HepG2 (cell line): ENCODE measurements at regions not wholly inside any gene's neighbourhood (a gene's known extent, or its start where the extent isn't known, plus 50 kb on each side); places are given as distances from the start of the nearest gene placed in this dataset.

Experiments
- ATAC-seq: fragments of 200-7000 bp; cut with Tn5 transposase; 3 replicates; pipeline ENCODE4 v1.9.1; 2020; ENCODE audit warnings: mild to moderate bottlenecking, moderate library complexity
- BruUV-seq: library from RNA; stranded (reverse); fragments of 400-500 nt; replicated peaks from 2 replicates; lab custom pipeline; 2021; lab: Mats Ljungman, UMichigan
- CTCF ChIA-PET: fragments of 300-600 bp; formaldehyde crosslinking; extraction: SDS; loops from one replicate; lab custom pipeline; 2021; ENCODE audit warnings: low total read pairs, inconsistent platforms, low intra/inter-chr PET ratio; lab: Yijun Ruan, JAX
- POLR2A ChIA-PET: fragments of 350-600 bp; sonication (Branson Sonifier 250); formaldehyde crosslinking; loops from one replicate; lab custom pipeline; 2020; ENCODE audit warnings: antibody characterized with exemption, inconsistent platforms; lab: Yijun Ruan, JAX
- DNase-seq: peaks from one replicate; pipeline ENCODE4 v3.0.0-alpha.2; 2015; ENCODE audit warnings: low spot score
- FAIRE-seq: peaks from 3 replicates; lab custom pipeline; 2011; peaks lifted over from hg19 to GRCh38; lab: Jason Lieb, UNC
- H2AFZ ChIP-seq: one replicate; pipeline ENCODE4 v1.6.1; 2011; ENCODE audit warnings: low read length, inconsistent platforms
- H3K27ac ChIP-seq: fragments of 300-600 bp; 3 replicates; pipeline ENCODE4 v1.8.0; 2011; ENCODE audit warnings: mixed run types, mild to moderate bottlenecking, mixed read lengths, low read length, inconsistent platforms; ENCODE audit not compliant: insufficient read depth; ENCODE audit errors: extremely low read length
- H3K27me3 ChIP-seq, 2 experiments: fragments of 200-600 bp in 1 of 2; 2 replicates in 1 of 2; 3 replicates in 1 of 2; pipeline versions ENCODE4 v1.6.0 to v1.8.0; 2011; ENCODE audit warnings: low read length in 2 of 2, mild to moderate bottlenecking in 2 of 2, moderate library complexity in 2 of 2, inconsistent platforms in 1 of 2; ENCODE audit not compliant: insufficient read depth in 2 of 2, control insufficient read depth in 1 of 2
- H3K36me3 ChIP-seq, 2 experiments: fragments of 200-600 bp in 1 of 2; replicated peaks in 1 of 2; 2 replicates in 1 of 2; 3 replicates in 1 of 2; pipeline versions ENCODE4 v1.5.1 to v1.8.0; 2011; ENCODE audit warnings: low read length in 2 of 2, inconsistent platforms in 1 of 2; ENCODE audit not compliant: insufficient read depth in 2 of 2, control insufficient read depth in 1 of 2
- H3K4me1 ChIP-seq: 2 replicates; pipeline ENCODE4 v1.5.1; 2012; ENCODE audit warnings: low read length, inconsistent platforms; ENCODE audit not compliant: insufficient read depth
- H3K4me2 ChIP-seq: 2 replicates; pipeline ENCODE4 v1.6.0; 2011; ENCODE audit warnings: low read depth, low read length, inconsistent platforms
- H3K4me3 ChIP-seq, 3 experiments: fragments of 200-600 bp in 1 of 3; sonication (generic), shearing (Covaris generic) in 1 of 3; replicated peaks in 1 of 3; 2 replicates each; pipeline ENCODE4 v1.5.1; 2011 to 2016; ENCODE audit warnings: low read length in 3 of 3, inconsistent platforms in 2 of 3, low read depth in 2 of 3, mild to moderate bottlenecking in 2 of 3, control low read depth in 1 of 3, mixed read lengths in 1 of 3; ENCODE audit not compliant: insufficient read depth in 1 of 3
- H3K79me2 ChIP-seq: one replicate; pipeline ENCODE4 v1.6.1; 2011; ENCODE audit warnings: low read length, inconsistent platforms; ENCODE audit not compliant: insufficient read depth
- H3K9ac ChIP-seq: 2 replicates; pipeline ENCODE4 v1.6.0; 2011; ENCODE audit warnings: mild to moderate bottlenecking, low read depth, low read length, inconsistent platforms; ENCODE audit not compliant: insufficient read depth
- H3K9me3 ChIP-seq: 2 replicates; pipeline ENCODE4 v1.5.1; 2012; ENCODE audit warnings: mild to moderate bottlenecking, low read length
- H4K20me1 ChIP-seq: 2 replicates; pipeline ENCODE4 v1.6.0; 2011; ENCODE audit warnings: inconsistent platforms, mild to moderate bottlenecking, low read length, moderate library complexity; ENCODE audit not compliant: insufficient read depth
- AHDC1 ChIP-seq: sonication (generic); formaldehyde crosslinking; IDR thresholded peaks from 2 replicates; pipeline ENCODE4 v1.5.1; 2020; ENCODE audit warnings: mild to moderate bottlenecking, missing genetic modification reagents, borderline replicate concordance
- HMGA1 ChIP-seq: sonication (generic); formaldehyde crosslinking; conservative IDR thresholded peaks from 2 replicates; pipeline ENCODE4 v1.4.0; 2020; ENCODE audit warnings: missing genetic modification reagents
- KDM3A ChIP-seq: IDR thresholded peaks from 2 replicates; pipeline ENCODE4 v1.6.1; 2018; ENCODE audit warnings: low read depth, missing compliant biosample characterization
- PAWR ChIP-seq: sonication (generic); formaldehyde crosslinking; IDR thresholded peaks from 2 replicates; pipeline ENCODE4 v1.4.0; 2020; ENCODE audit warnings: missing genetic modification reagents, mild to moderate bottlenecking, borderline replicate concordance
- REPIN1 ChIP-seq: sonication (generic); formaldehyde crosslinking; IDR thresholded peaks from 2 replicates; pipeline ENCODE4 v1.8.0; 2022; ENCODE audit warnings: missing genetic modification reagents, low read depth, mild to moderate bottlenecking, borderline replicate concordance
- TSC22D2 ChIP-seq: sonication (generic); formaldehyde crosslinking; IDR thresholded peaks from 2 replicates; pipeline ENCODE4 v1.5.1; 2020; ENCODE audit warnings: missing genetic modification reagents, mild to moderate bottlenecking, borderline replicate concordance
- ZNF44 ChIP-seq: sonication (generic); formaldehyde crosslinking; IDR thresholded peaks from 2 replicates; pipeline ENCODE4 v1.5.1; 2020; ENCODE audit warnings: mild to moderate bottlenecking, missing genetic modification reagents
- ZNF441 ChIP-seq: sonication (generic); formaldehyde crosslinking; IDR thresholded peaks from 2 replicates; pipeline ENCODE4 v1.7.0; 2021; ENCODE audit warnings: missing genetic modification reagents, borderline replicate concordance
- ZNF567 ChIP-seq: sonication (generic); formaldehyde crosslinking; IDR thresholded peaks from 2 replicates; pipeline ENCODE4 v1.8.1; 2023; ENCODE audit warnings: mild to moderate bottlenecking, missing genetic modification reagents, borderline replicate concordance
- ZNF569 ChIP-seq: sonication (generic); formaldehyde crosslinking; IDR thresholded peaks from 2 replicates; pipeline ENCODE4 v1.5.0; 2020; ENCODE audit warnings: mild to moderate bottlenecking, missing genetic modification reagents, moderate library complexity, borderline replicate concordance
- ZNF788 ChIP-seq: sonication (generic); formaldehyde crosslinking; IDR thresholded peaks from 2 replicates; pipeline ENCODE4 v1.5.0; 2020; ENCODE audit warnings: mild to moderate bottlenecking, missing genetic modification reagents, borderline replicate concordance
- WGBS: methylation state at CpG from one replicate; pipeline ENCODE4 v1.1.6; 2017; ENCODE audit warnings: low lambda C conversion rate; 5-methylcytosine and 5-hydroxymethylcytosine counted together
- in situ Hi-C: cut with HindIII; loops from 2 replicates; pipeline ENCODE4 v1.10.0; 2017; ENCODE audit warnings: low pct_unique_long_range_greater_than_20kb; ENCODE audit not compliant: extremely low pct_ligation_motif_present
- intact Hi-C: fragments of 100-400 bp; cut with micrococcal nuclease; formaldehyde crosslinking; loops from one replicate; pipeline ENCODE4 v1.10.0; 2022; ENCODE audit not compliant: unreplicated experiment
- TF ChIP-seq, protein P1 (sequence below): sonication (generic); formaldehyde crosslinking; conservative IDR thresholded peaks from 2 replicates; pipeline ENCODE4 v1.5.0; 2020; ENCODE audit warnings: missing genetic modification reagents

- no peak for DNase-seq
- no peaks in the 10 kb centered on the region for H3K79me2 ChIP-seq
- ChIA-PET CTCF (no interaction called here), POLR2A (no interaction called here)
- TF ChIP-seq ZNF569 (CRISPR knock-in tag) = no peak
- TF ChIP-seq KDM3A (CRISPR knock-in tag) = no peak
- no peaks in the 10 kb centered on the region for H3K4me1 ChIP-seq
- no peaks in the 10 kb centered on the region for H3K36me3 ChIP-seq
- intact Hi-C loops = no loop called here
- no peaks in the 10 kb centered on the region for H4K20me1 ChIP-seq
- no peak overlapping the region for H3K27ac ChIP-seq
- ATAC-seq = no peak
- H3K4me3 ChIP-seq = no peak overlapping the region
- no TSS peak for BruUV-seq
- in situ Hi-C loops = no loop called here
- no peak for FAIRE-seq
- H3K4me2 ChIP-seq = no peak overlapping the region
- no peaks in the 10 kb centered on the region for H3K9me3 ChIP-seq
- no peak overlapping the region for H3K9ac ChIP-seq
- 7% methylated on average over 2 of the region's 2 CpGs for WGBS
- H2AFZ ChIP-seq = no peak overlapping the region
- no peaks in the 10 kb centered on the region for H3K27me3 ChIP-seq
These were observed 215.5 kb downstream of the SNX18 start for GRCh38 chr5:54733101-54733500.

GRCh38 chr5:54732108-54732507 lies 214.5 kb downstream of the SNX18 start:
- Histone ChIP-seq H3K79me2 (no peaks in the 10 kb centered on the region), H3K4me2 (no peak overlapping the region), H3K4me3 (no peak overlapping the region), H3K9me3 (no peaks in the 10 kb centered on the region), H3K4me1 (no peaks in the 10 kb centered on the region), H3K27me3 (no peaks in the 10 kb centered on the region), H3K36me3 (no peaks in the 10 kb centered on the region), H4K20me1 (no peaks in the 10 kb centered on the region), H2AFZ (no peak overlapping the region), H3K9ac (no peak overlapping the region), H3K27ac (no peak overlapping the region)
- in situ Hi-C loops = no loop called here
- ChIA-PET CTCF (no interaction called here), POLR2A (no interaction called here)
- no TSS peak for BruUV-seq
- intact Hi-C loops = no loop called here
- DNase-seq (no peak), FAIRE-seq (no peak), ATAC-seq (no peak)
- WGBS = 0% methylated on average over 1 of the region's 1 CpG
- TF ChIP-seq ZNF44 (no peak), ZNF441 (CRISPR knock-in tag) (no peak), REPIN1 (CRISPR knock-in tag) (no peak), PAWR (CRISPR knock-in tag) (no peak), KDM3A (CRISPR knock-in tag) (no peak), AHDC1 (CRISPR knock-in tag) (no peak), TSC22D2 (CRISPR knock-in tag) (no peak), ZNF788 (CRISPR knock-in tag) (no peak), HMGA1 (CRISPR knock-in tag) (no peak), ZNF567 (CRISPR knock-in tag) (no peak)
- TF ChIP-seq, protein P1, sequence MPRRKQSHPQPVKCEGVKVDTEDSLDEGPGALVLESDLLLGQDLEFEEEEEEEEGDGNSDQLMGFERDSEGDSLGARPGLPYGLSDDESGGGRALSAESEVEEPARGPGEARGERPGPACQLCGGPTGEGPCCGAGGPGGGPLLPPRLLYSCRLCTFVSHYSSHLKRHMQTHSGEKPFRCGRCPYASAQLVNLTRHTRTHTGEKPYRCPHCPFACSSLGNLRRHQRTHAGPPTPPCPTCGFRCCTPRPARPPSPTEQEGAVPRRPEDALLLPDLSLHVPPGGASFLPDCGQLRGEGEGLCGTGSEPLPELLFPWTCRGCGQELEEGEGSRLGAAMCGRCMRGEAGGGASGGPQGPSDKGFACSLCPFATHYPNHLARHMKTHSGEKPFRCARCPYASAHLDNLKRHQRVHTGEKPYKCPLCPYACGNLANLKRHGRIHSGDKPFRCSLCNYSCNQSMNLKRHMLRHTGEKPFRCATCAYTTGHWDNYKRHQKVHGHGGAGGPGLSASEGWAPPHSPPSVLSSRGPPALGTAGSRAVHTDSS = no peak
